Endodermal cell (in vitro differentiated cells): ENCODE measurements at regions not wholly inside any gene's neighbourhood (a gene's known extent, or its start where the extent isn't known, plus 50 kb on each side); places are given as distances from the start of the nearest gene placed in this dataset.
A peak's percentile ranks its signal among the peaks of the same experiment; 100 is the strongest.

ENCODE experiments used
- DNase-seq: peaks from one replicate; pipeline ENCODE4 v3.0.0-alpha.2; 2017
- H3K27ac ChIP-seq: 2 replicates; pipeline ENCODE4 v1.5.1; 2013; ENCODE audit warnings: mild to moderate bottlenecking, low read depth, low read length, moderate library complexity
- H3K27me3 ChIP-seq: 2 replicates; pipeline ENCODE4 v1.6.1; 2013; ENCODE audit warnings: mild to moderate bottlenecking, low read length, moderate library complexity; ENCODE audit not compliant: insufficient read depth, control insufficient read depth, poor library complexity, severe bottlenecking
- H3K36me3 ChIP-seq: 2 replicates; pipeline ENCODE4 v1.7.0; 2013; ENCODE audit warnings: mild to moderate bottlenecking, low read length, moderate library complexity; ENCODE audit not compliant: control insufficient read depth, insufficient read depth
- H3K4me1 ChIP-seq: one replicate; pipeline ENCODE4 v1.7.0; 2013; ENCODE audit warnings: low read length; ENCODE audit not compliant: control insufficient read depth, insufficient read depth
- H3K4me3 ChIP-seq: 2 replicates; pipeline ENCODE4 v1.5.1; 2013; ENCODE audit warnings: mild to moderate bottlenecking, low read length, moderate library complexity
- H3K9ac ChIP-seq: 2 replicates; pipeline ENCODE4 v1.6.1; 2013; ENCODE audit warnings: mild to moderate bottlenecking, low read length, moderate library complexity; ENCODE audit not compliant: poor library complexity, severe bottlenecking; ENCODE audit errors: extremely low read depth
- H3K9me3 ChIP-seq: 2 replicates; pipeline ENCODE4 v1.6.1; 2013; ENCODE audit warnings: mild to moderate bottlenecking, low read length, moderate library complexity; ENCODE audit not compliant: control insufficient read depth
- H3K27ac Mint-ChIP-seq: 2 replicates; pipeline ENCODE4 v1.8.0; 2020; ENCODE audit warnings: mixed read lengths
- H3K27me3 Mint-ChIP-seq: 2 replicates; pipeline ENCODE4 v1.8.0; 2021; ENCODE audit warnings: mild to moderate bottlenecking, mixed read lengths; ENCODE audit not compliant: insufficient read depth
- H3K36me3 Mint-ChIP-seq: 2 replicates; pipeline ENCODE4 v1.8.0; 2020; ENCODE audit warnings: low read depth, mixed read lengths
- H3K4me1 Mint-ChIP-seq: 2 replicates; pipeline ENCODE4 v1.8.0; 2020; ENCODE audit warnings: mixed read lengths
- H3K4me3 Mint-ChIP-seq: 2 replicates; pipeline ENCODE4 v1.8.0; 2020; ENCODE audit warnings: mild to moderate bottlenecking, moderate library complexity, mixed read lengths
- H3K9me3 Mint-ChIP-seq: 2 replicates; pipeline ENCODE4 v1.8.0; 2020; ENCODE audit warnings: mild to moderate bottlenecking, mixed read lengths
- CTCF ChIP-seq: fragments of 200-600 bp; sonication (generic); conservative IDR thresholded peaks from 2 replicates; pipeline ENCODE4 v1.5.0; 2021; ENCODE audit warnings: antibody characterized with exemption, mild to moderate bottlenecking
- WGBS, 2 experiments: methylation state at CpG; one replicate each; pipeline versions ENCODE4 v1.1.5 to v1.1.7; 2013; ENCODE audit warnings: missing lambda C conversion rate in 2 of 2, mixed read lengths in 1 of 2; ENCODE audit not compliant: insufficient coverage in 1 of 2, insufficient read length in 1 of 2; 5-methylcytosine and 5-hydroxymethylcytosine counted together

- Histone ChIP-seq H3K27ac (no peak overlapping the region), H3K9me3 (peaks cover 5% of the 10 kb centered on the region), H3K27me3 (peaks cover 44% of the 10 kb centered on the region), H3K4me3 (no peak overlapping the region), H3K4me1 (peaks cover 15% of the 10 kb centered on the region), H3K36me3 (no peaks in the 10 kb centered on the region), H3K9ac (no peak overlapping the region)
- peaks cover 54% of the 10 kb centered on the region for H3K27me3 Mint-ChIP-seq
- peak; percentile 80 for TF ChIP-seq CTCF
- H3K27ac Mint-ChIP-seq, result no peak overlapping the region
- peaks cover 41% of the 10 kb centered on the region for H3K4me1 Mint-ChIP-seq
- peak; percentile 79 for DNase-seq
- 0 to 28% methylated on average over 1 to 6 of the region's 6 CpGs for WGBS, 2 experiments
- no peak overlapping the region for H3K4me3 Mint-ChIP-seq
- no peaks in the 10 kb centered on the region for H3K36me3 Mint-ChIP-seq
- H3K9me3 Mint-ChIP-seq, result peaks cover 6% of the 10 kb centered on the region
These were observed 600.4 kb upstream of the JAG1 start for GRCh38 chr20:11274141-11274594.

- H3K27ac Mint-ChIP-seq, result no peak overlapping the region
These were observed 601.9 kb upstream of the JAG1 start for GRCh38 chr20:11275740-11276139.

GRCh38 chr20:11277170-11277569 lies 603.4 kb upstream of the JAG1 start:
- H3K9me3 Mint-ChIP-seq, result peaks cover 10% of the 10 kb centered on the region
- H3K4me3 Mint-ChIP-seq, result no peak overlapping the region
- Histone ChIP-seq H3K27me3 (peaks cover 38% of the 10 kb centered on the region), H3K4me1 (no peaks in the 10 kb centered on the region), H3K36me3 (no peaks in the 10 kb centered on the region), H3K9ac (no peak overlapping the region), H3K9me3 (peaks cover 10% of the 10 kb centered on the region), H3K4me3 (no peak overlapping the region), H3K27ac (no peak overlapping the region)
- H3K27ac Mint-ChIP-seq, result no peak overlapping the region
- TF ChIP-seq CTCF, result no peak
- DNase-seq, result no peak
- WGBS, 2 experiments, result 86% methylated on average over 1 of the region's 1 CpG; no CpG with 5 or more reads in 1 of the 2 experiments
- peaks cover 45% of the 10 kb centered on the region for H3K27me3 Mint-ChIP-seq
- H3K4me1 Mint-ChIP-seq, result peaks cover 17% of the 10 kb centered on the region
- no peaks in the 10 kb centered on the region for H3K36me3 Mint-ChIP-seq

More at GRCh38 chr20:11275740-11276139, 601.9 kb upstream of the JAG1 start:
- Histone ChIP-seq H3K9ac (no peak overlapping the region), H3K36me3 (no peaks in the 10 kb centered on the region), H3K27me3 (peaks cover 44% of the 10 kb centered on the region), H3K27ac (no peak overlapping the region), H3K9me3 (peaks cover 10% of the 10 kb centered on the region), H3K4me1 (peaks cover 6% of the 10 kb centered on the region), H3K4me3 (no peak overlapping the region)
- Mint-ChIP-seq H3K27me3 (peaks cover 54% of the 10 kb centered on the region), H3K36me3 (no peaks in the 10 kb centered on the region), H3K4me1 (peaks cover 30% of the 10 kb centered on the region), H3K9me3 (peaks cover 10% of the 10 kb centered on the region), H3K4me3 (no peak overlapping the region)
- DNase-seq, result no peak
- TF ChIP-seq CTCF, result no peak
- WGBS, 2 experiments, result 88 to 92% methylated on average over 2 of the region's 2 CpGs
